Progenitor cell of endocrine pancreas (in vitro differentiated cells): ENCODE measurements at regions not wholly inside any gene's neighbourhood (a gene's known extent, or its start where the extent isn't known, plus 50 kb on each side); places are given as distances from the start of the nearest gene placed in this dataset.

Experiments
- DNase-seq: peaks from one replicate; pipeline ENCODE4 v3.0.0; 2021; ENCODE audit warnings: low spot score; ENCODE audit not compliant: unreplicated experiment
- H3K27ac Mint-ChIP-seq: 2 replicates; pipeline ENCODE4 v1.8.0; 2021; ENCODE audit warnings: mild to moderate bottlenecking, moderate library complexity, mixed read lengths
- H3K27me3 Mint-ChIP-seq: 2 replicates; pipeline ENCODE4 v1.8.0; 2021; ENCODE audit warnings: mixed read lengths
- H3K36me3 Mint-ChIP-seq: 2 replicates; pipeline ENCODE4 v1.8.0; 2022; ENCODE audit warnings: mixed read lengths; ENCODE audit not compliant: insufficient read depth
- H3K4me1 Mint-ChIP-seq: 2 replicates; pipeline ENCODE4 v1.8.0; 2021; ENCODE audit warnings: low read depth, mixed read lengths
- H3K4me3 Mint-ChIP-seq: 2 replicates; pipeline ENCODE4 v1.8.0; 2021; ENCODE audit warnings: low read depth, mild to moderate bottlenecking, moderate library complexity, mixed read lengths
- H3K9me3 Mint-ChIP-seq: 2 replicates; pipeline ENCODE4 v1.8.0; 2021; ENCODE audit warnings: low read depth, mixed read lengths
- CTCF ChIP-seq: fragments of 200-600 bp; sonication (generic); IDR thresholded peaks from one replicate; pipeline ENCODE4 v1.5.0; 2021; ENCODE audit warnings: antibody characterized with exemption, mild to moderate bottlenecking; ENCODE audit not compliant: unreplicated experiment

- DNase-seq: no peak
- Mint-ChIP-seq H3K36me3 (no peaks in the 10 kb centered on the region), H3K4me3 (no peak overlapping the region), H3K27me3 (no peaks in the 10 kb centered on the region), H3K27ac (no peak overlapping the region), H3K9me3 (no peaks in the 10 kb centered on the region), H3K4me1 (peaks cover 11% of the 10 kb centered on the region)
- no peak for TF ChIP-seq CTCF
Measured at GRCh38 chr13:89828506-89828905, 1519.0 kb upstream of the MIR17HG start.

GRCh38 chr13:89831157-89831556 lies 1516.3 kb upstream of the MIR17HG start:
- peaks cover 11% of the 10 kb centered on the region for H3K4me1 Mint-ChIP-seq
- no peak for TF ChIP-seq CTCF
- DNase-seq: no peak
- no peaks in the 10 kb centered on the region for H3K27me3 Mint-ChIP-seq
- H3K36me3 Mint-ChIP-seq: no peaks in the 10 kb centered on the region
- no peak overlapping the region for H3K4me3 Mint-ChIP-seq
- no peak overlapping the region for H3K27ac Mint-ChIP-seq
- H3K9me3 Mint-ChIP-seq: no peaks in the 10 kb centered on the region

GRCh38 chr13:89832827-89833226 lies 1514.7 kb upstream of the MIR17HG start:
- TF ChIP-seq CTCF: no peak
- peak overlapping the region; percentile 2 for H3K27ac Mint-ChIP-seq
- H3K4me1 Mint-ChIP-seq: peaks cover 11% of the 10 kb centered on the region
- DNase-seq: no peak
- no peaks in the 10 kb centered on the region for H3K27me3 Mint-ChIP-seq
- no peaks in the 10 kb centered on the region for H3K36me3 Mint-ChIP-seq
- H3K9me3 Mint-ChIP-seq: no peaks in the 10 kb centered on the region
- peak overlapping the region; percentile 7 for H3K4me3 Mint-ChIP-seq

GRCh38 chr13:89843621-89844020 lies 1503.9 kb upstream of the MIR17HG start:
- no peaks in the 10 kb centered on the region for H3K9me3 Mint-ChIP-seq
- no peak overlapping the region for H3K27ac Mint-ChIP-seq
- H3K4me3 Mint-ChIP-seq: no peak overlapping the region
- H3K4me1 Mint-ChIP-seq: no peaks in the 10 kb centered on the region
- no peaks in the 10 kb centered on the region for H3K36me3 Mint-ChIP-seq
- DNase-seq: no peak
- no peak for TF ChIP-seq CTCF
- H3K27me3 Mint-ChIP-seq: no peaks in the 10 kb centered on the region

- Mint-ChIP-seq H3K27ac (no peak overlapping the region), H3K4me3 (no peak overlapping the region), H3K27me3 (no peaks in the 10 kb centered on the region), H3K9me3 (no peaks in the 10 kb centered on the region), H3K4me1 (no peaks in the 10 kb centered on the region), H3K36me3 (no peaks in the 10 kb centered on the region)
- no peak for TF ChIP-seq CTCF
- DNase-seq: no peak
Measured at GRCh38 chr13:89845874-89846273, 1501.6 kb upstream of the MIR17HG start.
